ENCODE measurements at regions not wholly inside any gene's neighbourhood (a gene's known extent, or its start where the extent isn't known, plus 50 kb on each side); places are given as distances from the start of the nearest gene placed in this dataset. TPM values are rescaled to one million over a fixed set of nuclear protein-coding genes. Genes with fewer than 3 reads are reported as not detected.
"Not testable (repeated sequence)": the region's sequence is repeated elsewhere in the genome, so short reads cannot be mapped to it uniquely, and the experiment has no call there.

GRCh38 chr1:148211191-148211590 lies 59.1 kb upstream of the NBPF11 start:
- not testable (repeated sequence) for H3K4me1 ChIP-seq (ENCODE audit: control insufficient read depth in 4 of 4, insufficient read depth in 4 of 4, low read length in 3 of 4); H3K36me3 ChIP-seq (ENCODE audit: control insufficient read depth in 4 of 4, insufficient read depth in 3 of 4, low read depth in 1 of 4, low read length in 3 of 4); H3K27ac ChIP-seq (ENCODE audit: low read depth in 1 of 2, low read length in 2 of 2); H3K9me3 ChIP-seq (ENCODE audit: control insufficient read depth in 4 of 4, low read length in 3 of 4); H3K27me3 ChIP-seq (ENCODE audit: control insufficient read depth in 4 of 4, insufficient read depth in 4 of 4, low read length in 3 of 4); DNase-seq (ENCODE audit: low spot score); H3K9ac ChIP-seq (ENCODE audit: low read depth in 1 of 2, low read length in 2 of 2); H3K4me3 ChIP-seq (ENCODE audit: low read depth in 1 of 3, low read length in 3 of 3)
- WGBS = no CpG with 5 or more reads among the region's 2 CpGs

GRCh38 chr1:148210624-148211023 lies 58.5 kb upstream of the NBPF11 start:
- not testable (repeated sequence) for H3K27ac ChIP-seq (ENCODE audit: low read depth in 1 of 2, low read length in 2 of 2); H3K9ac ChIP-seq (ENCODE audit: low read depth in 1 of 2, low read length in 2 of 2); H3K4me3 ChIP-seq (ENCODE audit: low read depth in 1 of 3, low read length in 3 of 3); H3K9me3 ChIP-seq (ENCODE audit: control insufficient read depth in 4 of 4, low read length in 3 of 4); H3K36me3 ChIP-seq (ENCODE audit: control insufficient read depth in 4 of 4, insufficient read depth in 3 of 4, low read depth in 1 of 4, low read length in 3 of 4); H3K4me1 ChIP-seq (ENCODE audit: control insufficient read depth in 4 of 4, insufficient read depth in 4 of 4, low read length in 3 of 4); DNase-seq (ENCODE audit: low spot score); H3K27me3 ChIP-seq (ENCODE audit: control insufficient read depth in 4 of 4, insufficient read depth in 4 of 4, low read length in 3 of 4)
- WGBS = no CpG with 5 or more reads among the region's 6 CpGs

GRCh38 chr1:148210166-148210565 lies 58.1 kb upstream of the NBPF11 start:
- DNase-seq (ENCODE audit: low spot score); H3K9ac ChIP-seq (ENCODE audit: low read depth in 1 of 2, low read length in 2 of 2); H3K4me3 ChIP-seq (ENCODE audit: low read depth in 1 of 3, low read length in 3 of 3); H3K27ac ChIP-seq (ENCODE audit: low read depth in 1 of 2, low read length in 2 of 2); H3K36me3 ChIP-seq (ENCODE audit: control insufficient read depth in 4 of 4, insufficient read depth in 3 of 4, low read depth in 1 of 4, low read length in 3 of 4); H3K9me3 ChIP-seq (ENCODE audit: control insufficient read depth in 4 of 4, low read length in 3 of 4); H3K4me1 ChIP-seq (ENCODE audit: control insufficient read depth in 4 of 4, insufficient read depth in 4 of 4, low read length in 3 of 4); H3K27me3 ChIP-seq (ENCODE audit: control insufficient read depth in 4 of 4, insufficient read depth in 4 of 4, low read length in 3 of 4): not testable (repeated sequence)
- WGBS = no CpG with 5 or more reads among the region's 4 CpGs

GRCh38 chr1:148202013-148202412 lies 49.9 kb upstream of the NBPF11 start:
- H3K9me3 ChIP-seq (ENCODE audit: control insufficient read depth in 4 of 4, low read length in 3 of 4); H3K4me1 ChIP-seq (ENCODE audit: control insufficient read depth in 4 of 4, insufficient read depth in 4 of 4, low read length in 3 of 4); DNase-seq (ENCODE audit: low spot score); H3K4me3 ChIP-seq (ENCODE audit: low read depth in 1 of 3, low read length in 3 of 3); H3K9ac ChIP-seq (ENCODE audit: low read depth in 1 of 2, low read length in 2 of 2); H3K27ac ChIP-seq (ENCODE audit: low read depth in 1 of 2, low read length in 2 of 2); H3K36me3 ChIP-seq (ENCODE audit: control insufficient read depth in 4 of 4, insufficient read depth in 3 of 4, low read depth in 1 of 4, low read length in 3 of 4); H3K27me3 ChIP-seq (ENCODE audit: control insufficient read depth in 4 of 4, insufficient read depth in 4 of 4, low read length in 3 of 4): not testable (repeated sequence)
- WGBS = no CpG with 5 or more reads among the region's 6 CpGs

Small RNAs in the stretch of these regions (small RNA-seq; reads per million reads assigned to genes)
- gene AC239809.1 = not detected
- gene MIR6077 = not detected
- not detected for gene RF00019
- gene RNU1-120P = 0.15 reads per million
- gene RNU1-122P = 1.8 reads per million, percentile 86 among the genes with 10 or more reads in this experiment
- 0.20 reads per million for gene RNU1-13P
- gene RNVU1-1 = 0.24 reads per million, percentile 14 among the genes with 10 or more reads in this experiment
- not detected for gene RNVU1-2
- gene RNVU1-3 = 0.60 reads per million, percentile 63 among the genes with 10 or more reads in this experiment

Measured in liver (tissue), 7 donors.